Tibial nerve (tissue), 4 donors: ENCODE measurements at regions not wholly inside any gene's neighbourhood (a gene's known extent, or its start where the extent isn't known, plus 50 kb on each side); places are given as distances from the start of the nearest gene placed in this dataset.

Experiments
- DNase-seq, 2 donors: peaks; one replicate each; pipeline ENCODE4 v3.0.0-alpha.2; 2019; ENCODE audit warnings: low spot score in 2 of 2
- H3K27ac ChIP-seq, 4 donors: fragments of 200-600 bp; sonication (generic) in 3 of 4; one replicate each; pipeline ENCODE4 v1.5.1; 2017 to 2019; ENCODE audit warnings: mild to moderate bottlenecking in 1 of 4
- H3K27me3 ChIP-seq, 2 donors: fragments of 200-600 bp; sonication (generic) in 1 of 2; one replicate each; pipeline versions ENCODE4 v1.5.1 to v1.6.0; 2017 to 2019
- H3K36me3 ChIP-seq, 3 donors: fragments of 200-600 bp; sonication (generic); one replicate each; pipeline ENCODE4 v1.5.1; 2018 to 2019
- H3K4me1 ChIP-seq, 4 donors: fragments of 200-600 bp; sonication (generic) in 3 of 4; one replicate each; pipeline ENCODE4 v1.5.1; 2017 to 2019
- H3K4me3 ChIP-seq, 4 donors: fragments of 200-600 bp; sonication (generic) in 3 of 4; one replicate each; pipeline ENCODE4 v1.5.1; 2017 to 2019; ENCODE audit warnings: mild to moderate bottlenecking in 1 of 4, moderate library complexity in 1 of 4
- H3K9me3 ChIP-seq, 4 donors: fragments of 200-600 bp; sonication (generic) in 3 of 4; one replicate each; pipeline ENCODE4 v1.5.1; 2017 to 2019
- CTCF ChIP-seq, 5 experiments: fragments of 200-600 bp in 3 of 5; fragments of 450-650 bp in 2 of 5; sonication (generic) in 3 of 5; IDR thresholded peaks; one replicate each; pipeline ENCODE4 v1.5.1; 2016 to 2019; ENCODE audit warnings: antibody characterized with exemption in 5 of 5, mild to moderate bottlenecking in 3 of 5, moderate library complexity in 2 of 5
- EP300 ChIP-seq, 2 donors: sonication (generic); formaldehyde crosslinking; IDR thresholded peaks; one replicate each; pipeline ENCODE4 v1.6.1; 2017; ENCODE audit warnings: antibody characterized with exemption in 2 of 2, mild to moderate bottlenecking in 1 of 2
- POLR2A ChIP-seq, 2 donors: fragments of 450-650 bp; IDR thresholded peaks; one replicate each; pipeline ENCODE4 v1.6.1; 2017; ENCODE audit warnings: antibody characterized with exemption in 2 of 2, mild to moderate bottlenecking in 2 of 2, moderate library complexity in 2 of 2
- WGBS, 2 donors: methylation state at CpG; one replicate each; pipeline ENCODE4 v1.1.5; 2018; 5-methylcytosine and 5-hydroxymethylcytosine counted together

GRCh38 chr6:113357041-113357440 lies 500.1 kb upstream of the MARCKS start:
- Histone ChIP-seq H3K27ac (no peak overlapping the region), H3K27me3 (no peaks in the 10 kb centered on the region), H3K9me3 (no peaks in the 10 kb centered on the region), H3K4me1 (peaks cover 0 to 10% (median 0%) of the 10 kb centered on the region in 4 donors), H3K36me3 (no peaks in the 10 kb centered on the region), H3K4me3 (no peak overlapping the region)
- WGBS, 2 donors: 63 to 75% methylated on average over 4 of the region's 4 CpGs
- TF ChIP-seq CTCF (IDR thresholded peaks at IDR 0.05): no peak
- TF ChIP-seq EP300 (IDR thresholded peaks at IDR 0.05): no peak
- no peak for TF ChIP-seq POLR2A (IDR thresholded peaks at IDR 0.05)
- no peak for DNase-seq

DNA sequence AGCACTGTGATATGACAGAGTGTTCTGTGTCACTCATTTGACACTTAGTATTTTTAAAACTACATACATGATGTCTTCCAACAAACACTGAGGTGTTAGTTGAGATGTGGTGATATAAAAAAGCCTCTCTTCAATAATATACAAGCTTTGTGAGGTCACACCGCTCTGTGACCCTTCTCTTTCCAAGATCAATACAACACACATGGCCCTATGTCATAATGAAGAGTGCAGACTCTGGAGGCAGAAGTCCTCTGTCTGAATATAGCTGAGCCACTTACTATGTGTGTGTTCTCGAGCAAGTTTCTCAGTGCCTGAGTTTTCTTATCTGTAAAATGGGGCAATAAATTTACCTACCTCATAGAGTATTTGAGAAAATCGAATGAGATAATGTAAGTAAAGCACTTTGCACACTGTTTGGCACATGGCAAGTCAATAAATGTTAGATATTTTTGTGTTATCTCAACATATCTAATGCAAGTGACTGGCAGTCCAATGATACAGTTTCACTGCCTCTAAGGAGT lies 499.0 kb upstream of the MARCKS start:
- WGBS, 2 donors: 90 to 96% methylated on average over 3 of the region's 3 CpGs
- H3K27ac ChIP-seq: no peak overlapping the region
- H3K4me3 ChIP-seq: no peak overlapping the region
- H3K36me3 ChIP-seq: no peaks in the 10 kb centered on the region
- TF ChIP-seq POLR2A (IDR thresholded peaks at IDR 0.05) (no peak), EP300 (IDR thresholded peaks at IDR 0.05) (no peak), CTCF (IDR thresholded peaks at IDR 0.05) (no peak)
- no peak for DNase-seq
- H3K27me3 ChIP-seq: no peaks in the 10 kb centered on the region
- H3K4me1 ChIP-seq: peaks cover 0 to 8% (median 4%) of the 10 kb centered on the region in 4 donors
- H3K9me3 ChIP-seq: no peaks in the 10 kb centered on the region

- WGBS, 2 donors: 74 to 78% methylated on average over 5 of the region's 5 CpGs
- no peaks in the 10 kb centered on the region for H3K9me3 ChIP-seq
- no peaks in the 10 kb centered on the region for H3K36me3 ChIP-seq
- no peaks in the 10 kb centered on the region for H3K27me3 ChIP-seq
- no peak overlapping the region for H3K4me3 ChIP-seq
- peaks cover 0 to 12% (median 6%) of the 10 kb centered on the region in 4 donors for H3K4me1 ChIP-seq
- H3K27ac ChIP-seq: peak overlapping the region in 1 of 4 donors; percentile 83
- TF ChIP-seq EP300 (IDR thresholded peaks at IDR 0.05): no peak
- no peak for TF ChIP-seq POLR2A (IDR thresholded peaks at IDR 0.05)
- no peak for DNase-seq
Measured at GRCh38 chr6:113359155-113360140, 497.7 kb upstream of the MARCKS start.

DNA sequence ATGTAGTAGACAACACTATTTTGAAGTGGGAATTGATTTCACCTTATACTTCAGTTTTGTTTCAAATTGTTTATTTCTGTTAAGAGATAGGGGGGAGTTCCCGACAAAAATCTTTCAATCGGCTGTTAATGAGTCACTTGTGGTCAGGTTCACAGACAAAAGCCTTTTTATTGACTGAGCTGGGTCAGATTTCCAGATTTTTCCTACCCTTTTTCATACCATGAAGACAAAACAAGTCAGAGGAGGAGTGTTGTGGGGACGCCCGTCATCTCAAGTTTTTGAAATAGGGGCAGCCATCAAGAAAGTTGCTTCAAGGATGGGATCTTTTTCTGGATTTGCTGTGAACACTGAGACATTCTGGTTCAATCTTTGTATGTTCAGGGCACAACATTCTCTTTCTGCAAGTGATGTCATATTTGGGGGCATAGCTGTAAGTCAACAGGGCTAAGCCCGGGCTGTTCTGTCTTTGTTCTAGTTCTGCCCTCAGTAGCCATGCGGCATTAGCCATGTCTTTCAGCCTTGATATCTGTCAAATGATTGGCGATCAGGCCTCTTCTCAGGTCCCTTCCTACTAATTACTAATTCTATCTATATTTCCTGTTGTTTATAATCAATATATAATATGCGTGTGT lies 496.0 kb upstream of the MARCKS start:
- Histone ChIP-seq H3K4me1 (peaks cover 0 to 17% (median 6%) of the 10 kb centered on the region in 4 donors), H3K4me3 (no peak overlapping the region), H3K27ac (peak overlapping the region in 2 of 4 donors; percentile 54 to 83), H3K9me3 (no peaks in the 10 kb centered on the region), H3K36me3 (no peaks in the 10 kb centered on the region), H3K27me3 (no peaks in the 10 kb centered on the region)
- DNase-seq: no peak
- WGBS, 2 donors: 47 to 53% methylated on average over 8 of the region's 8 CpGs
- TF ChIP-seq CTCF (IDR thresholded peaks at IDR 0.05): no peak
- TF ChIP-seq EP300 (IDR thresholded peaks at IDR 0.05): peak in 1 of 2 donors; percentile 36

- Histone ChIP-seq H3K4me3 (no peak overlapping the region), H3K27ac (peak overlapping the region in 2 of 4 donors; percentile 29 to 83), H3K36me3 (no peaks in the 10 kb centered on the region), H3K9me3 (no peaks in the 10 kb centered on the region), H3K27me3 (no peaks in the 10 kb centered on the region), H3K4me1 (peaks cover 0 to 17% (median 6%) of the 10 kb centered on the region in 4 donors)
- WGBS, 2 donors: 68 to 76% methylated on average over 7 of the region's 7 CpGs
- DNase-seq: no peak
- TF ChIP-seq POLR2A (IDR thresholded peaks at IDR 0.05) (no peak), EP300 (IDR thresholded peaks at IDR 0.05) (no peak)
Measured at GRCh38 chr6:113362301-113363047, 494.7 kb upstream of the MARCKS start.
